Nephron progenitor cell (in vitro differentiated cells): ENCODE measurements at regions not wholly inside any gene's neighbourhood (a gene's known extent, or its start where the extent isn't known, plus 50 kb on each side); places are given as distances from the start of the nearest gene placed in this dataset.

Experiments used
- DNase-seq: peaks from one replicate; pipeline ENCODE4 v3.0.0; 2021
- H3K27ac Mint-ChIP-seq: 2 replicates; pipeline ENCODE4 v1.8.0; 2021; ENCODE audit warnings: mild to moderate bottlenecking, moderate library complexity, mixed read lengths
- H3K27me3 Mint-ChIP-seq: 2 replicates; pipeline ENCODE4 v1.8.0; 2021; ENCODE audit warnings: mild to moderate bottlenecking, low read depth, mixed read lengths; ENCODE audit not compliant: poor library complexity
- H3K36me3 Mint-ChIP-seq: 2 replicates; pipeline ENCODE4 v1.8.0; 2021; ENCODE audit warnings: low read depth, mixed read lengths
- H3K4me1 Mint-ChIP-seq: 2 replicates; pipeline ENCODE4 v1.8.0; 2021; ENCODE audit warnings: mixed read lengths
- H3K4me3 Mint-ChIP-seq: 2 replicates; pipeline ENCODE4 v1.8.0; 2021; ENCODE audit warnings: mild to moderate bottlenecking, moderate library complexity, mixed read lengths
- H3K9me3 Mint-ChIP-seq: 2 replicates; pipeline ENCODE4 v1.8.0; 2021; ENCODE audit warnings: mild to moderate bottlenecking, moderate library complexity, mixed read lengths
- TF ChIP-seq, protein P1 (sequence below): fragments of 200-600 bp; sonication (generic); IDR thresholded peaks from 2 replicates; pipeline ENCODE4 v1.5.0; 2021; ENCODE audit warnings: antibody characterized with exemption

DNA sequence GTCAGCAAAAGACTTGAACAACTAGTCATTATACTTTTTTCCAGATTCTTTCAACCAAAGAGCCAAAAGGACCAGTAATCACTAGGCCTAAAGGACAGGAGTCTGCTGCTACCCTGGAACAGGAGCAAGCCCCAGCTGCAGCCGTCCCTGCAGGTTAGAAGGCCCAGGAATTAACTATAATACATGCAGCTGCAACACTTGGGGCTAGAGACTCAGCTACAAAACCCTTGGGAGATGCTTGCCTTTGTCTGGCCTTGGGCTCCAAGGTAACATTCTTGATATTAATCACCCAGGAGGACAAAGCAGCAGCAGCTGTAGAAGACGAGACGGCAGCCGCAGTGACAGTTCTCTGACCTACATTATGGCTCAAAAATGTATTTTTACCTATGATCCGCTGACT is 841.2 kb upstream of the ADGRL4 start:
- TF ChIP-seq, protein P1, sequence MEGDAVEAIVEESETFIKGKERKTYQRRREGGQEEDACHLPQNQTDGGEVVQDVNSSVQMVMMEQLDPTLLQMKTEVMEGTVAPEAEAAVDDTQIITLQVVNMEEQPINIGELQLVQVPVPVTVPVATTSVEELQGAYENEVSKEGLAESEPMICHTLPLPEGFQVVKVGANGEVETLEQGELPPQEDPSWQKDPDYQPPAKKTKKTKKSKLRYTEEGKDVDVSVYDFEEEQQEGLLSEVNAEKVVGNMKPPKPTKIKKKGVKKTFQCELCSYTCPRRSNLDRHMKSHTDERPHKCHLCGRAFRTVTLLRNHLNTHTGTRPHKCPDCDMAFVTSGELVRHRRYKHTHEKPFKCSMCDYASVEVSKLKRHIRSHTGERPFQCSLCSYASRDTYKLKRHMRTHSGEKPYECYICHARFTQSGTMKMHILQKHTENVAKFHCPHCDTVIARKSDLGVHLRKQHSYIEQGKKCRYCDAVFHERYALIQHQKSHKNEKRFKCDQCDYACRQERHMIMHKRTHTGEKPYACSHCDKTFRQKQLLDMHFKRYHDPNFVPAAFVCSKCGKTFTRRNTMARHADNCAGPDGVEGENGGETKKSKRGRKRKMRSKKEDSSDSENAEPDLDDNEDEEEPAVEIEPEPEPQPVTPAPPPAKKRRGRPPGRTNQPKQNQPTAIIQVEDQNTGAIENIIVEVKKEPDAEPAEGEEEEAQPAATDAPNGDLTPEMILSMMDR: no peak
- no peak overlapping the region for H3K27ac Mint-ChIP-seq
- no peak for DNase-seq
- H3K27me3 Mint-ChIP-seq: no peaks in the 10 kb centered on the region
- no peak overlapping the region for H3K4me3 Mint-ChIP-seq
- peaks cover 31% of the 10 kb centered on the region for H3K4me1 Mint-ChIP-seq
- no peaks in the 10 kb centered on the region for H3K9me3 Mint-ChIP-seq
- no peaks in the 10 kb centered on the region for H3K36me3 Mint-ChIP-seq

DNA sequence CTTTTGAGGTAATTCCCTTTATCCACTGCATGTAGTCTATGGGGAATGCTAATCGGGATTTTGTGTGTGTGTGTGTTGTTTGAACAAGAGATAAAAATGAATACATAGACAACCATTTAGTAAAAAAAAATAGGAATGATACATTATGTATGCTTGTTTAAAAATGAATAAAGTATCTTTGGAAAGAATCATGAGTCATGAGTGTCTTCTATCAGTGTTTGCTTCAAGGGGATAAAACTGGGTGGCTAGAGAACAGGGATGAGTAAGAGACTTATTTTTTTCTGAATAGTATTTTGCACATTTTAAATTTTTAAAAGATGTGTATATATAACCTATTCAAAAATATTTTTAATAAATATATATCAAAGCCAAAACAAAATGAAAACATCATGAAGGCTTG is 839.4 kb upstream of the ADGRL4 start:
- no peak for DNase-seq

DNA sequence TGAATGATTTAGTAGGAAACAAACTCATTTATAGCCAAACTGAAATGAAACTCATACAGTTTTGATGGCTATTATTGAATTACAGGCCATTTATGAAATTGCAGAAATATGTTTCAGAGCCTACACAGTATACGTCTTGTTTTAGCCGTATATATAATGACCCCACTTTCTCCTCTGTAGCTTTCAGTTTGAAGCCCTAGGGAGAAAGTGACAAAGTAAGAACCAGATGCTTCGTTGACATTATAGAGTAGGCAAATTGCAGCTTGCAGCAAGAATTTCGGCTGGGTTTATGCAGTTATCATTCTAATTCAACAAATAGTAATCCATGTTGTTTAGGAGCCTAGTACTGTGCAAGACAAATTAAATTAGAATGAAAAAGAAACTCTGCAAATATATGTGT is 836.3 kb upstream of the ADGRL4 start:
- no peaks in the 10 kb centered on the region for H3K36me3 Mint-ChIP-seq
- H3K4me3 Mint-ChIP-seq: no peak overlapping the region
- H3K9me3 Mint-ChIP-seq: no peaks in the 10 kb centered on the region
- peaks cover 24% of the 10 kb centered on the region for H3K4me1 Mint-ChIP-seq
- no peak overlapping the region for H3K27ac Mint-ChIP-seq
- TF ChIP-seq, protein P1: no peak
- DNase-seq: no peak
- H3K27me3 Mint-ChIP-seq: no peaks in the 10 kb centered on the region

More for the DNA sequence above, 839.4 kb upstream of the ADGRL4 start:
- Mint-ChIP-seq H3K9me3 (no peaks in the 10 kb centered on the region), H3K27ac (no peak overlapping the region), H3K4me3 (no peak overlapping the region), H3K4me1 (peaks cover 28% of the 10 kb centered on the region), H3K36me3 (no peaks in the 10 kb centered on the region), H3K27me3 (no peaks in the 10 kb centered on the region)
- TF ChIP-seq, protein P1: no peak

DNA sequence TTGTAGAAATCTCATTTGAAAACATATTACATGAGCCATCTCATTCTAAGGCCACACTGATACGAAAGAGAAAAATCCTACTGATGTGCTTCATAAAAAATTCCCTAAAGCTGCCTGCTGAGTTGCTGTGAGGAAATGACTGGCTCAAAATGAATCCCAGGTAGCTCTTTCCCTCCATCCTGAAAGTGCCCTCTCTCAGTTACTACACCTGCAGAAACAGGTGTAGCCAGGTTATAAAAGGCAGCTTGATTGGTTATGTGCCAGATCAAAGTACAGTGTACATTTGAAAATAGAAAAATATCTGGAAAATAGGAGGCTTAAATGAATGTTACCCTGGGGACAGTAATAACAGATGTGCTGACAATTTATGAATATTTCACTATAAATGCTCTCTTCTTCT is 833.4 kb upstream of the ADGRL4 start:
- Mint-ChIP-seq H3K27ac (no peak overlapping the region), H3K4me1 (peaks cover 8% of the 10 kb centered on the region), H3K4me3 (no peak overlapping the region), H3K36me3 (no peaks in the 10 kb centered on the region), H3K27me3 (no peaks in the 10 kb centered on the region), H3K9me3 (no peaks in the 10 kb centered on the region)
- DNase-seq: no peak
- TF ChIP-seq, protein P1: no peak

DNA sequence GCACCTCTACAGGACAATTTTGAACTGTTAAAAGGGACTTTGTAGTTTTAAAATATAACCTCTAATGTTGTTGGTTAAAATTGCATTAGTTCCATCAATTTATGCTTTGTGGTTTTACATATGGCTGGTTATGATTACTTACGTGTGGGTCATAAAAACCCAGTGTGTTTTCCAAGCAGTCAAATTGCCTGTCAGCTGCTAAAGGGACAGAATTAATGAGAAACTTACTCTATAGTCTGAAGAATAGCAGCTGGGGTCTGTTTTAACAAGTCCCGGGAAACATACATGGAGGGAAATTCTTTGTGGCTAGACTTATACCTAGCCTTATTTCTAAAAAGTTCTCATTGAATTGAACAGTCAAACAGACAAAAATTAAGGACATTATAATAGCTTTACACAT is 820.9 kb upstream of the ADGRL4 start:
- DNase-seq: no peak
- H3K36me3 Mint-ChIP-seq: no peaks in the 10 kb centered on the region
- no peaks in the 10 kb centered on the region for H3K27me3 Mint-ChIP-seq
- no peak overlapping the region for H3K4me3 Mint-ChIP-seq
- no peaks in the 10 kb centered on the region for H3K4me1 Mint-ChIP-seq
- H3K27ac Mint-ChIP-seq: no peak overlapping the region
- H3K9me3 Mint-ChIP-seq: no peaks in the 10 kb centered on the region
- TF ChIP-seq, protein P1: no peak

DNA sequence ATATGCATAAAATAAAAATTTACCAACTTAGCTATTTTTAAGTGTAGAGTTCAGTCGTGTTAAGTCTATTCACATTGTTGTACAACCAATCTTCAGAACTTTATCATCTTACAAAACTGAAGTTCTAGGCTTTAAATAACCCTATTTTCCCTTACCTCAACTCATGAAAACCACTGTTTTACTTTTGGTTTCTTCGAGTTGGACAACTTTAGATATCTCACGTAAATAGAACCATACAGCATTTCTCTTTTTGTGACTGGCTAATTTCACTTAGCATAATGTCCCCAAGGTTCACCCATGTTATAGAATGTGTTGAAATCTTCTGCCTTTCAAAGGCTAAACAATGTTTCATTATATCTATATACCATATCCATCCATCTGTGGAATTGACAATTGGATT is 819.0 kb upstream of the ADGRL4 start:
- no peak overlapping the region for H3K4me3 Mint-ChIP-seq
- TF ChIP-seq, protein P1: no peak
- no peak for DNase-seq
- H3K9me3 Mint-ChIP-seq: no peaks in the 10 kb centered on the region
- H3K27me3 Mint-ChIP-seq: no peaks in the 10 kb centered on the region
- no peak overlapping the region for H3K27ac Mint-ChIP-seq
- H3K36me3 Mint-ChIP-seq: no peaks in the 10 kb centered on the region
- H3K4me1 Mint-ChIP-seq: no peaks in the 10 kb centered on the region
